ENCODE measurements at regions not wholly inside any gene's neighbourhood (a gene's known extent, or its start where the extent isn't known, plus 50 kb on each side); places are given as distances from the start of the nearest gene placed in this dataset.

- no peak overlapping the region for H3K27ac ChIP-seq (ENCODE audit: low read length)
- no peaks in the 10 kb centered on the region for H3K36me3 ChIP-seq (ENCODE audit: control insufficient read depth in 1 of 2, insufficient read depth in 2 of 2, low read length in 2 of 2)
- no peaks in the 10 kb centered on the region for H3K4me1 ChIP-seq (ENCODE audit: control insufficient read depth in 1 of 2, insufficient read depth in 2 of 2, low read length in 2 of 2)
- H3K27me3 ChIP-seq (ENCODE audit: low read depth, low read length): no peaks in the 10 kb centered on the region
- no peaks in the 10 kb centered on the region for H3K9me3 ChIP-seq (ENCODE audit: control insufficient read depth in 1 of 2, low read length in 2 of 2)
- no peak overlapping the region for H3K4me3 ChIP-seq (ENCODE audit: low read depth in 1 of 2, low read length in 2 of 2)
Observed at GRCh38 chr2:204012072-204012653, 75.6 kb downstream of the ICOS start.

- H3K4me3 ChIP-seq (ENCODE audit: low read depth in 1 of 2, low read length in 2 of 2): no peak overlapping the region
- H3K9me3 ChIP-seq (ENCODE audit: control insufficient read depth in 1 of 2, low read length in 2 of 2): no peaks in the 10 kb centered on the region
- no peaks in the 10 kb centered on the region for H3K36me3 ChIP-seq (ENCODE audit: control insufficient read depth in 1 of 2, insufficient read depth in 2 of 2, low read length in 2 of 2)
- H3K27me3 ChIP-seq (ENCODE audit: low read depth, low read length): no peaks in the 10 kb centered on the region
- H3K4me1 ChIP-seq (ENCODE audit: control insufficient read depth in 1 of 2, insufficient read depth in 2 of 2, low read length in 2 of 2): no peaks in the 10 kb centered on the region
- H3K27ac ChIP-seq (ENCODE audit: low read length): no peak overlapping the region
Observed at GRCh38 chr2:204015118-204015843, 78.7 kb downstream of the ICOS start.

GRCh38 chr2:204018717-204019116 is 82.2 kb downstream of the ICOS start:
- no peaks in the 10 kb centered on the region for H3K27me3 ChIP-seq (ENCODE audit: low read depth, low read length)
- H3K4me3 ChIP-seq (ENCODE audit: low read depth in 1 of 2, low read length in 2 of 2): no peak overlapping the region
- no peaks in the 10 kb centered on the region for H3K4me1 ChIP-seq (ENCODE audit: control insufficient read depth in 1 of 2, insufficient read depth in 2 of 2, low read length in 2 of 2)
- H3K36me3 ChIP-seq (ENCODE audit: control insufficient read depth in 1 of 2, insufficient read depth in 2 of 2, low read length in 2 of 2): no peaks in the 10 kb centered on the region
- no peak overlapping the region for H3K27ac ChIP-seq (ENCODE audit: low read length)
- H3K9me3 ChIP-seq (ENCODE audit: control insufficient read depth in 1 of 2, low read length in 2 of 2): no peaks in the 10 kb centered on the region

- Histone ChIP-seq H3K27ac (ENCODE audit: low read length) (no peak overlapping the region), H3K9me3 (ENCODE audit: control insufficient read depth in 1 of 2, low read length in 2 of 2) (no peaks in the 10 kb centered on the region), H3K4me3 (ENCODE audit: low read depth in 1 of 2, low read length in 2 of 2) (no peak overlapping the region), H3K4me1 (ENCODE audit: control insufficient read depth in 1 of 2, insufficient read depth in 2 of 2, low read length in 2 of 2) (peaks cover 0 to 5% of the 10 kb centered on the region in 2 donors), H3K36me3 (ENCODE audit: control insufficient read depth in 1 of 2, insufficient read depth in 2 of 2, low read length in 2 of 2) (no peaks in the 10 kb centered on the region), H3K27me3 (ENCODE audit: low read depth, low read length) (no peaks in the 10 kb centered on the region)
Observed at GRCh38 chr2:204019572-204020501, 83.3 kb downstream of the ICOS start.

- Histone ChIP-seq H3K9me3 (ENCODE audit: control insufficient read depth in 1 of 2, low read length in 2 of 2) (no peaks in the 10 kb centered on the region), H3K36me3 (ENCODE audit: control insufficient read depth in 1 of 2, insufficient read depth in 2 of 2, low read length in 2 of 2) (no peaks in the 10 kb centered on the region), H3K27ac (ENCODE audit: low read length) (no peak overlapping the region), H3K27me3 (ENCODE audit: low read depth, low read length) (no peaks in the 10 kb centered on the region), H3K4me3 (ENCODE audit: low read depth in 1 of 2, low read length in 2 of 2) (no peak overlapping the region), H3K4me1 (ENCODE audit: control insufficient read depth in 1 of 2, insufficient read depth in 2 of 2, low read length in 2 of 2) (peaks cover 0 to 9% of the 10 kb centered on the region in 2 donors)
Observed at GRCh38 chr2:204021290-204022081, 84.9 kb downstream of the ICOS start.

GRCh38 chr2:204022550-204022949 is 86.0 kb downstream of the ICOS start:
- Histone ChIP-seq H3K36me3 (ENCODE audit: control insufficient read depth in 1 of 2, insufficient read depth in 2 of 2, low read length in 2 of 2) (no peaks in the 10 kb centered on the region), H3K27ac (ENCODE audit: low read length) (no peak overlapping the region), H3K4me3 (ENCODE audit: low read depth in 1 of 2, low read length in 2 of 2) (no peak overlapping the region), H3K4me1 (ENCODE audit: control insufficient read depth in 1 of 2, insufficient read depth in 2 of 2, low read length in 2 of 2) (peaks cover 0 to 9% of the 10 kb centered on the region in 2 donors), H3K9me3 (ENCODE audit: control insufficient read depth in 1 of 2, low read length in 2 of 2) (no peaks in the 10 kb centered on the region), H3K27me3 (ENCODE audit: low read depth, low read length) (no peaks in the 10 kb centered on the region)

- no peak overlapping the region for H3K27ac ChIP-seq (ENCODE audit: low read length)
- peaks cover 0 to 9% of the 10 kb centered on the region in 2 donors for H3K4me1 ChIP-seq (ENCODE audit: control insufficient read depth in 1 of 2, insufficient read depth in 2 of 2, low read length in 2 of 2)
- H3K9me3 ChIP-seq (ENCODE audit: control insufficient read depth in 1 of 2, low read length in 2 of 2): no peaks in the 10 kb centered on the region
- H3K4me3 ChIP-seq (ENCODE audit: low read depth in 1 of 2, low read length in 2 of 2): no peak overlapping the region
- no peaks in the 10 kb centered on the region for H3K27me3 ChIP-seq (ENCODE audit: low read depth, low read length)
- H3K36me3 ChIP-seq (ENCODE audit: control insufficient read depth in 1 of 2, insufficient read depth in 2 of 2, low read length in 2 of 2): no peaks in the 10 kb centered on the region
Observed at GRCh38 chr2:204023088-204023487, 86.5 kb downstream of the ICOS start.

GRCh38 chr2:204024503-204024902 is 87.9 kb downstream of the ICOS start:
- no peak overlapping the region for H3K27ac ChIP-seq (ENCODE audit: low read length)
- H3K36me3 ChIP-seq (ENCODE audit: control insufficient read depth in 1 of 2, insufficient read depth in 2 of 2, low read length in 2 of 2): no peaks in the 10 kb centered on the region
- peaks cover 0 to 9% of the 10 kb centered on the region in 2 donors for H3K4me1 ChIP-seq (ENCODE audit: control insufficient read depth in 1 of 2, insufficient read depth in 2 of 2, low read length in 2 of 2)

GRCh38 chr2:204024906-204025475 is 88.4 kb downstream of the ICOS start:
- no peaks in the 10 kb centered on the region for H3K9me3 ChIP-seq (ENCODE audit: control insufficient read depth in 1 of 2, low read length in 2 of 2)
- H3K27ac ChIP-seq (ENCODE audit: low read length): no peak overlapping the region
- no peaks in the 10 kb centered on the region for H3K36me3 ChIP-seq (ENCODE audit: control insufficient read depth in 1 of 2, insufficient read depth in 2 of 2, low read length in 2 of 2)
- no peaks in the 10 kb centered on the region for H3K27me3 ChIP-seq (ENCODE audit: low read depth, low read length)
- H3K4me1 ChIP-seq (ENCODE audit: control insufficient read depth in 1 of 2, insufficient read depth in 2 of 2, low read length in 2 of 2): peaks cover 0 to 9% of the 10 kb centered on the region in 2 donors
- H3K4me3 ChIP-seq (ENCODE audit: low read depth in 1 of 2, low read length in 2 of 2): no peak overlapping the region

More at GRCh38 chr2:204024503-204024902, 87.9 kb downstream of the ICOS start:
- H3K4me3 ChIP-seq (ENCODE audit: low read depth in 1 of 2, low read length in 2 of 2): no peak overlapping the region
- H3K27me3 ChIP-seq (ENCODE audit: low read depth, low read length): no peaks in the 10 kb centered on the region
- no peaks in the 10 kb centered on the region for H3K9me3 ChIP-seq (ENCODE audit: control insufficient read depth in 1 of 2, low read length in 2 of 2)

- Histone ChIP-seq H3K36me3 (ENCODE audit: control insufficient read depth in 1 of 2, insufficient read depth in 2 of 2, low read length in 2 of 2) (no peaks in the 10 kb centered on the region), H3K27ac (ENCODE audit: low read length) (no peak overlapping the region), H3K9me3 (ENCODE audit: control insufficient read depth in 1 of 2, low read length in 2 of 2) (no peaks in the 10 kb centered on the region), H3K27me3 (ENCODE audit: low read depth, low read length) (no peaks in the 10 kb centered on the region), H3K4me3 (ENCODE audit: low read depth in 1 of 2, low read length in 2 of 2) (no peak overlapping the region), H3K4me1 (ENCODE audit: control insufficient read depth in 1 of 2, insufficient read depth in 2 of 2, low read length in 2 of 2) (peaks cover 0 to 14% of the 10 kb centered on the region in 2 donors)
Observed at GRCh38 chr2:204026294-204026693, 89.7 kb downstream of the ICOS start.
